ENCODE measurements at regions not wholly inside any gene's neighbourhood (a gene's known extent, or its start where the extent isn't known, plus 50 kb on each side); places are given as distances from the start of the nearest gene placed in this dataset.

DNA sequence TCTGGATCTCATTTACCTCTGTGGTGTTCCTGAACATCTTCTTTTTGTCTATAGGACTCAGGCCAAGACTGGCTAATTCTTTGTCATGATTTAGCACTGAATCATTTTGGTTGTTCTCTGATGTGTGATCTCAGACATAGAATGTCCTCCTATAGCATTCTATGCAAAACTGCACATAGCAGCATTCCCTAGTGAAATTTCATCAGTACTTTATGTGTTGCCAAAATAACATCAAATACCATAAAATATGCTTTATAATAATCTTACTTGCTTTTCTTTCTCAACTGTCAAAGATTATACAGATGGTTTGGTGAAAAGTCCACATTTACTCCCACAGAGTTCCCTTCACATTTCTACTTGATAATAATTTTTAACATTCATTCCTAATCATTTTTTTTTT, 115.7 kb upstream of the MPDZ start:
- H3K27ac ChIP-seq (ENCODE audit: control insufficient read depth, insufficient read depth, low read length) = no peak overlapping the region
- dilution Hi-C loops (cut with MboI; ENCODE audit: extremely low pct_ligation_motif_present, low sequenced_read_pairs) = no loop called here
- no peaks in the 10 kb centered on the region for H4K20me1 ChIP-seq (ENCODE audit: control insufficient read depth, extremely low read depth, insufficient read depth, low read length)
- H3K4me1 ChIP-seq (ENCODE audit: control insufficient read depth, extremely low read depth, insufficient read depth, low read length) = no peaks in the 10 kb centered on the region
- no peaks in the 10 kb centered on the region for H3K36me3 ChIP-seq (ENCODE audit: control insufficient read depth in 2 of 2, extremely low read depth in 1 of 2, insufficient read depth in 2 of 2, low read length in 2 of 2)
- H3K79me2 ChIP-seq (ENCODE audit: control insufficient read depth, insufficient read depth, low read length) = no peaks in the 10 kb centered on the region
- no peaks in the 10 kb centered on the region for H3K9me1 ChIP-seq (ENCODE audit: control insufficient read depth, extremely low read depth, insufficient read depth, low read length)
- no peak for DNase-seq (ENCODE audit: low read depth, low spot score)
- FAIRE-seq = no peak
- H3K9me3 ChIP-seq (ENCODE audit: control insufficient read depth, low read depth, low read length) = no peaks in the 10 kb centered on the region
- no peak overlapping the region for H3K4me3 ChIP-seq (ENCODE audit: control insufficient read depth in 2 of 3, extremely low read depth in 1 of 3, insufficient read depth in 2 of 3, low read depth in 1 of 3, low read length in 3 of 3)
- no peaks in the 10 kb centered on the region for H3K27me3 ChIP-seq (ENCODE audit: control insufficient read depth, extremely low read depth, insufficient read depth, low read length)
- H2AFZ ChIP-seq (ENCODE audit: control insufficient read depth, low read length) = no peak overlapping the region
- H3K9ac ChIP-seq (ENCODE audit: control insufficient read depth, extremely low read depth, insufficient read depth, low read length) = no peak overlapping the region
- TF ChIP-seq, protein P1, sequence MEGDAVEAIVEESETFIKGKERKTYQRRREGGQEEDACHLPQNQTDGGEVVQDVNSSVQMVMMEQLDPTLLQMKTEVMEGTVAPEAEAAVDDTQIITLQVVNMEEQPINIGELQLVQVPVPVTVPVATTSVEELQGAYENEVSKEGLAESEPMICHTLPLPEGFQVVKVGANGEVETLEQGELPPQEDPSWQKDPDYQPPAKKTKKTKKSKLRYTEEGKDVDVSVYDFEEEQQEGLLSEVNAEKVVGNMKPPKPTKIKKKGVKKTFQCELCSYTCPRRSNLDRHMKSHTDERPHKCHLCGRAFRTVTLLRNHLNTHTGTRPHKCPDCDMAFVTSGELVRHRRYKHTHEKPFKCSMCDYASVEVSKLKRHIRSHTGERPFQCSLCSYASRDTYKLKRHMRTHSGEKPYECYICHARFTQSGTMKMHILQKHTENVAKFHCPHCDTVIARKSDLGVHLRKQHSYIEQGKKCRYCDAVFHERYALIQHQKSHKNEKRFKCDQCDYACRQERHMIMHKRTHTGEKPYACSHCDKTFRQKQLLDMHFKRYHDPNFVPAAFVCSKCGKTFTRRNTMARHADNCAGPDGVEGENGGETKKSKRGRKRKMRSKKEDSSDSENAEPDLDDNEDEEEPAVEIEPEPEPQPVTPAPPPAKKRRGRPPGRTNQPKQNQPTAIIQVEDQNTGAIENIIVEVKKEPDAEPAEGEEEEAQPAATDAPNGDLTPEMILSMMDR (optimal IDR thresholded peaks at IDR 0.05 in 1 of 3, IDR thresholded peaks at IDR 0.05 in 1 of 3, conservative IDR thresholded peaks at IDR 0.05 in 1 of 3; ENCODE audit: extremely low read depth in 1 of 3, insufficient read depth in 2 of 3, low read length in 3 of 3) = no peak
- no peak for TF ChIP-seq EZH2 (IDR thresholded peaks at IDR 0.05; ENCODE audit: low read length)
- no peak overlapping the region for H3K4me2 ChIP-seq (ENCODE audit: control insufficient read depth, extremely low read depth, insufficient read depth, low read depth, low read length)

- Histone ChIP-seq H3K27me3 (ENCODE audit: control insufficient read depth, extremely low read depth, insufficient read depth, low read length) (no peaks in the 10 kb centered on the region), H3K4me1 (ENCODE audit: control insufficient read depth, extremely low read depth, insufficient read depth, low read length) (no peaks in the 10 kb centered on the region), H3K9me3 (ENCODE audit: control insufficient read depth, low read depth, low read length) (no peaks in the 10 kb centered on the region), H3K79me2 (ENCODE audit: control insufficient read depth, insufficient read depth, low read length) (no peaks in the 10 kb centered on the region), H3K4me3 (ENCODE audit: control insufficient read depth in 2 of 3, extremely low read depth in 1 of 3, insufficient read depth in 2 of 3, low read depth in 1 of 3, low read length in 3 of 3) (no peak overlapping the region), H3K27ac (ENCODE audit: control insufficient read depth, insufficient read depth, low read length) (no peak overlapping the region), H4K20me1 (ENCODE audit: control insufficient read depth, extremely low read depth, insufficient read depth, low read length) (no peaks in the 10 kb centered on the region), H3K9me1 (ENCODE audit: control insufficient read depth, extremely low read depth, insufficient read depth, low read length) (no peaks in the 10 kb centered on the region), H2AFZ (ENCODE audit: control insufficient read depth, low read length) (no peak overlapping the region), H3K4me2 (ENCODE audit: control insufficient read depth, extremely low read depth, insufficient read depth, low read depth, low read length) (no peak overlapping the region), H3K36me3 (ENCODE audit: control insufficient read depth in 2 of 2, extremely low read depth in 1 of 2, insufficient read depth in 2 of 2, low read length in 2 of 2) (no peaks in the 10 kb centered on the region), H3K9ac (ENCODE audit: control insufficient read depth, extremely low read depth, insufficient read depth, low read length) (no peak overlapping the region)
- FAIRE-seq = no peak
- TF ChIP-seq EZH2 (IDR thresholded peaks at IDR 0.05; ENCODE audit: low read length) = no peak
- TF ChIP-seq, protein P1 (optimal IDR thresholded peaks at IDR 0.05 in 1 of 3, IDR thresholded peaks at IDR 0.05 in 1 of 3, conservative IDR thresholded peaks at IDR 0.05 in 1 of 3; ENCODE audit: extremely low read depth in 1 of 3, insufficient read depth in 2 of 3, low read length in 3 of 3) = no peak
- DNase-seq (ENCODE audit: low read depth, low spot score) = no peak
- dilution Hi-C loops (cut with MboI; ENCODE audit: extremely low pct_ligation_motif_present, low sequenced_read_pairs) = no loop called here
Observed at GRCh38 chr9:13388157-13388556, 108.7 kb upstream of the MPDZ start.

All from keratinocyte (primary cell).